ENCODE measurements at regions not wholly inside any gene's neighbourhood (a gene's known extent, or its start where the extent isn't known, plus 50 kb on each side); places are given as distances from the start of the nearest gene placed in this dataset.

- Histone ChIP-seq H3K23me2 (ENCODE audit: insufficient read length, low read depth, low read length, poor library complexity, severe bottlenecking) (no peaks in the 10 kb centered on the region), H3K4me1 (ENCODE audit: insufficient read depth, low read length) (no peaks in the 10 kb centered on the region; the same call in 1 of the 2 replicates), H3K9me3 (ENCODE audit: control insufficient read depth, low read depth, low read length) (no peaks in the 10 kb centered on the region), H2BK15ac (ENCODE audit: low read depth, low read length) (no peak overlapping the region), H2BK20ac (ENCODE audit: low read depth, low read length, poor library complexity, severe bottlenecking) (no peak overlapping the region), H3K27me3 (ENCODE audit: insufficient read depth, low read length) (no peaks in the 10 kb centered on the region), H4K20me1 (ENCODE audit: control insufficient read depth, insufficient read depth, insufficient read length) (no peaks in the 10 kb centered on the region), H2AK5ac (ENCODE audit: insufficient read length, low read length) (no peak overlapping the region), H3K79me1 (ENCODE audit: insufficient read depth, low read depth, low read length, poor library complexity, severe bottlenecking) (no peaks in the 10 kb centered on the region), H3K23ac (ENCODE audit: insufficient read length, low read depth, low read length) (no peak overlapping the region), H3K79me2 (ENCODE audit: insufficient read depth, low read length) (no peaks in the 10 kb centered on the region), H2BK120ac (ENCODE audit: low read depth, low read length, poor library complexity, severe bottlenecking) (no peak overlapping the region), H3T11ph (ENCODE audit: low read length) (no peak overlapping the region), H3K9ac (ENCODE audit: extremely low read depth, insufficient read length, low read length) (no peak overlapping the region), H2BK12ac (ENCODE audit: insufficient read length, low read depth, low read length) (no peak overlapping the region), H4K5ac (ENCODE audit: insufficient read length, low read depth, low read length) (no peak overlapping the region), H3K14ac (ENCODE audit: insufficient read depth, low read length) (no peak overlapping the region), H2BK5ac (ENCODE audit: insufficient read length, low read length) (no peak overlapping the region), H3K4me2 (ENCODE audit: insufficient read depth, insufficient read length, low read length) (no peak overlapping the region), H4K91ac (ENCODE audit: insufficient read length, low read depth, low read length) (no peak overlapping the region), H3K56ac (ENCODE audit: insufficient read length, low read depth, low read length) (no peak overlapping the region), H3K4ac (ENCODE audit: low read depth, low read length) (no peak overlapping the region), H2AFZ (ENCODE audit: low read length) (no peak overlapping the region), H3K27ac (ENCODE audit: insufficient read length, low read depth, low read length) (no peak overlapping the region), H4K8ac (replicated peaks; ENCODE audit: insufficient read length, low read depth, low read length) (no peak overlapping the region), H3K18ac (ENCODE audit: insufficient read length, low read depth, low read length) (no peak overlapping the region)
- Mint-ChIP-seq H3K4me3 (no peak overlapping the region), H3K9me3 (no peaks in the 10 kb centered on the region), H3K27me3 (ENCODE audit: low read depth) (no peaks in the 10 kb centered on the region), H3K36me3 (ENCODE audit: insufficient read depth in 1 of 3, low read depth in 3 of 3) (no peaks in the 10 kb centered on the region), H3K4me1 (peaks cover 7% of the 10 kb centered on the region in 2 experiments), H3K27ac (no peak overlapping the region)
- DNase-seq: no peak
- TF ChIP-seq CTCF (conservative IDR thresholded peaks at IDR 0.05): no peak
Observed at GRCh38 chr5:143505354-143505753, 101.9 kb upstream of the NR3C1 start.

Data from H9 (cell line).